PFSK-1 (cell line): ENCODE measurements at regions not wholly inside any gene's neighbourhood (a gene's known extent, or its start where the extent isn't known, plus 50 kb on each side); places are given as distances from the start of the nearest gene placed in this dataset.

Experiments used
- FOXP2 ChIP-seq: optimal IDR thresholded peaks from 2 replicates; pipeline ENCODE3; 2011; ENCODE audit warnings: borderline replicate concordance, control low read depth, inconsistent platforms; ENCODE audit not compliant: insufficient read depth; ENCODE audit errors: extremely low read length, extremely low read depth
- POLR2AphosphoS5 ChIP-seq: IDR thresholded peaks from 2 replicates; pipeline ENCODE4 v1.6.1; 2012; ENCODE audit warnings: low read depth, mild to moderate bottlenecking, control low read depth, low read length, moderate library complexity
- REST ChIP-seq, 2 experiments: IDR thresholded peaks; 2 replicates each; pipeline versions ENCODE4 v1.6.1 to v1.8.0; 2011 to 2012; ENCODE audit warnings: low read depth in 2 of 2, low read length in 2 of 2, control low read depth in 1 of 2, inconsistent platforms in 1 of 2, mild to moderate bottlenecking in 1 of 2, moderate library complexity in 1 of 2; ENCODE audit not compliant: insufficient read depth in 1 of 2
- SIN3A ChIP-seq: IDR thresholded peaks from 2 replicates; pipeline ENCODE4 v1.6.1; 2012; ENCODE audit warnings: mild to moderate bottlenecking, low read length, moderate library complexity, borderline replicate concordance; ENCODE audit not compliant: insufficient read depth
- TAF1 ChIP-seq: IDR thresholded peaks from 2 replicates; pipeline ENCODE4 v1.6.1; 2012; ENCODE audit warnings: low read length, control low read depth, borderline replicate concordance; ENCODE audit not compliant: insufficient read depth

- no peak for TF ChIP-seq TAF1
- TF ChIP-seq REST (IDR thresholded peaks at IDR 0.05; ENCODE audit: insufficient read depth in 1 of 2, low read depth in 2 of 2, low read length in 2 of 2) = no peak
- no peak for TF ChIP-seq FOXP2
- TF ChIP-seq SIN3A = no peak
- no peak for TF ChIP-seq POLR2AphosphoS5
Measured at GRCh38 chr5:125194883-125195282, 448.4 kb upstream of the ZNF608 start.

DNA sequence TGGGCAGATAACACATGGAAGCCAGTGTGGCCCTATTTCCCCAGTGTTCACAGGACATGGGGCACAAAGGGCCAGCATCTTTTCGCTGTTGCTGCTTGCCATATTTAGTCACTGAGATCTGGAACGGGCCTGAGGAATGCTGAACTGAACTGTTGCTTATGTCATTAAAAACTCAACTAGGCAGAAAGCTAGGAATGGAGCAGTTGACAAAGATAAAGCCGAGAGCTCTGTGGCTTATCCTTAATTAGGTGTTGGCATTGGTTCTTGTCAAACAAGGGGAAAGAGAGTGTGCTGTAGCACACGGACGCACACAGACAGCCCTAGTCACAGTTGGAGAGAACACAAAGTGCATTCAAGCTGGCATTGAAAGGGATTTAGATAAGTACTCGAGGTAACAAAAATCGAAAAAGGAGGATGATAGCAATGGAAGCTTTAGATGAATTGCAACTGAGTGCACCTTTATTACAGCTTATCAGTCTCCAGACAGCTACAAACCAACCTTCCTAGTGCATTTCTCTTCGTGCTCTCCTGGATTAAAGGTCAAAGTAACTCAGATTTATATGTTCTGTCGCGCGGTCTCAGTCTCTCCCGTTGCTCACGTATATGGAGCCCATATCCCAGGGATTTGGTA, 450.2 kb upstream of the ZNF608 start:
- no peak for TF ChIP-seq SIN3A
- no peak for TF ChIP-seq FOXP2
- TF ChIP-seq TAF1 = no peak
- TF ChIP-seq POLR2AphosphoS5 = no peak
- no peak for TF ChIP-seq REST (IDR thresholded peaks at IDR 0.05; ENCODE audit: insufficient read depth in 1 of 2, low read depth in 2 of 2, low read length in 2 of 2)

- no peak for TF ChIP-seq TAF1
- no peak for TF ChIP-seq SIN3A
- no peak for TF ChIP-seq POLR2AphosphoS5
- no peak for TF ChIP-seq FOXP2
- no peak for TF ChIP-seq REST (IDR thresholded peaks at IDR 0.05; ENCODE audit: insufficient read depth in 1 of 2, low read depth in 2 of 2, low read length in 2 of 2)
Measured at GRCh38 chr5:125197321-125197720, 450.9 kb upstream of the ZNF608 start.

GRCh38 chr5:125198270-125198974, 452.0 kb upstream of the ZNF608 start:
- 0 out of 2 replicates have a peak, but pooled peaks have one; percentile 34 for TF ChIP-seq POLR2AphosphoS5
- TF ChIP-seq SIN3A = no peak

- TF ChIP-seq FOXP2 = no peak
- no peak for TF ChIP-seq SIN3A
- no peak for TF ChIP-seq POLR2AphosphoS5
- no peak for TF ChIP-seq REST (IDR thresholded peaks at IDR 0.05; ENCODE audit: insufficient read depth in 1 of 2, low read depth in 2 of 2, low read length in 2 of 2)
- TF ChIP-seq TAF1 = no peak
Measured at GRCh38 chr5:125199373-125199772, 452.9 kb upstream of the ZNF608 start.
